Upper lobe of right lung (tissue), 1 donor: ENCODE measurements at regions not wholly inside any gene's neighbourhood (a gene's known extent, or its start where the extent isn't known, plus 50 kb on each side); places are given as distances from the start of the nearest gene placed in this dataset.

Experiments used
- ATAC-seq: fragments of 200-7000 bp; cut with Tn5 transposase; one replicate; pipeline ENCODE4 v1.9.1; 2020; ENCODE audit warnings: mild to moderate bottlenecking, moderate library complexity
- DNase-seq: peaks from one replicate; pipeline ENCODE4 v3.0.0-alpha.2; 2020
- H3K27ac ChIP-seq: fragments of 200-600 bp; one replicate; pipeline ENCODE4 v1.8.0; 2022
- H3K27me3 ChIP-seq: fragments of 200-600 bp; one replicate; pipeline ENCODE4 v1.8.0; 2022; ENCODE audit warnings: mild to moderate bottlenecking
- H3K36me3 ChIP-seq: fragments of 200-600 bp; one replicate; pipeline ENCODE4 v1.8.0; 2022
- H3K4me1 ChIP-seq: fragments of 200-600 bp; one replicate; pipeline ENCODE4 v1.8.0; 2022
- H3K4me3 ChIP-seq: fragments of 200-600 bp; one replicate; pipeline ENCODE4 v1.8.0; 2022; ENCODE audit warnings: mild to moderate bottlenecking
- H3K9me3 ChIP-seq: fragments of 200-600 bp; one replicate; pipeline ENCODE4 v1.8.0; 2022
- CTCF ChIP-seq: fragments of 200-600 bp; IDR thresholded peaks from one replicate; pipeline ENCODE4 v1.8.0; 2022; ENCODE audit warnings: antibody characterized with exemption
- intact Hi-C: fragments of 100-400 bp; cut with DNase I; formaldehyde crosslinking; loops from one replicate; pipeline ENCODE4 v1.11.0; 2022
- donor health status: DM: no; HTN: yes; CAD: no; lungs with severe emphysema.

GRCh38 chr2:34670482-34670881 is 1071.4 kb upstream of the FAM98A start:
- Histone ChIP-seq H3K27me3 (no peaks in the 10 kb centered on the region), H3K4me1 (no peaks in the 10 kb centered on the region), H3K36me3 (no peaks in the 10 kb centered on the region), H3K9me3 (no peaks in the 10 kb centered on the region), H3K27ac (no peak overlapping the region), H3K4me3 (no peak overlapping the region)
- DNase-seq, result no peak
- intact Hi-C loops, result no loop called here
- ATAC-seq, result no peak
- no peak for TF ChIP-seq CTCF

GRCh38 chr2:34666821-34667220 is 1067.7 kb upstream of the FAM98A start:
- Histone ChIP-seq H3K27ac (no peak overlapping the region), H3K4me3 (no peak overlapping the region), H3K27me3 (no peaks in the 10 kb centered on the region), H3K36me3 (no peaks in the 10 kb centered on the region), H3K4me1 (no peaks in the 10 kb centered on the region), H3K9me3 (no peaks in the 10 kb centered on the region)
- intact Hi-C loops, result no loop called here
- ATAC-seq (no peak), DNase-seq (no peak)
- TF ChIP-seq CTCF, result no peak

GRCh38 chr2:34664266-34664665 is 1065.2 kb upstream of the FAM98A start:
- no peak overlapping the region for H3K4me3 ChIP-seq
- H3K4me1 ChIP-seq, result no peaks in the 10 kb centered on the region
- no peak for ATAC-seq
- TF ChIP-seq CTCF, result no peak
- intact Hi-C loops, result no loop called here
- no peak for DNase-seq
- no peaks in the 10 kb centered on the region for H3K9me3 ChIP-seq
- no peaks in the 10 kb centered on the region for H3K27me3 ChIP-seq
- no peak overlapping the region for H3K27ac ChIP-seq
- no peaks in the 10 kb centered on the region for H3K36me3 ChIP-seq

GRCh38 chr2:34663314-34663713 is 1064.2 kb upstream of the FAM98A start:
- intact Hi-C loops, result no loop called here
- H3K4me3 ChIP-seq, result no peak overlapping the region
- DNase-seq, result no peak
- TF ChIP-seq CTCF, result no peak
- H3K4me1 ChIP-seq, result no peaks in the 10 kb centered on the region
- H3K27ac ChIP-seq, result no peak overlapping the region
- H3K27me3 ChIP-seq, result no peaks in the 10 kb centered on the region
- no peaks in the 10 kb centered on the region for H3K36me3 ChIP-seq
- no peaks in the 10 kb centered on the region for H3K9me3 ChIP-seq
- no peak for ATAC-seq

GRCh38 chr2:34660741-34661140 is 1061.6 kb upstream of the FAM98A start:
- Histone ChIP-seq H3K27me3 (no peaks in the 10 kb centered on the region), H3K9me3 (no peaks in the 10 kb centered on the region), H3K4me3 (no peak overlapping the region), H3K36me3 (no peaks in the 10 kb centered on the region), H3K27ac (no peak overlapping the region), H3K4me1 (no peaks in the 10 kb centered on the region)
- DNase-seq (no peak), ATAC-seq (no peak)
- no peak for TF ChIP-seq CTCF
- intact Hi-C loops, result no loop called here

GRCh38 chr2:34656632-34657031 is 1057.5 kb upstream of the FAM98A start:
- H3K9me3 ChIP-seq, result no peaks in the 10 kb centered on the region
- H3K27ac ChIP-seq, result no peak overlapping the region
- no peak for TF ChIP-seq CTCF
- DNase-seq (no peak), ATAC-seq (no peak)
- no peaks in the 10 kb centered on the region for H3K36me3 ChIP-seq
- H3K4me3 ChIP-seq, result no peak overlapping the region
- no peaks in the 10 kb centered on the region for H3K4me1 ChIP-seq
- intact Hi-C loops, result no loop called here
- no peaks in the 10 kb centered on the region for H3K27me3 ChIP-seq
